HS-5 (cell line): ENCODE measurements at regions not wholly inside any gene's neighbourhood (a gene's known extent, or its start where the extent isn't known, plus 50 kb on each side); places are given as distances from the start of the nearest gene placed in this dataset.
"Not testable (repeated sequence)": the region's sequence is repeated elsewhere in the genome, so short reads cannot be mapped to it uniquely, and the experiment has no call there.

Experiments used
- DNase-seq: peaks from one replicate; pipeline ENCODE4 v3.0.0-alpha.2; 2012; ENCODE audit warnings: low read depth

- no peak for DNase-seq
These were observed 102.3 kb upstream of the LARP1 start for GRCh38 chr5:154652746-154653417.

DNA sequence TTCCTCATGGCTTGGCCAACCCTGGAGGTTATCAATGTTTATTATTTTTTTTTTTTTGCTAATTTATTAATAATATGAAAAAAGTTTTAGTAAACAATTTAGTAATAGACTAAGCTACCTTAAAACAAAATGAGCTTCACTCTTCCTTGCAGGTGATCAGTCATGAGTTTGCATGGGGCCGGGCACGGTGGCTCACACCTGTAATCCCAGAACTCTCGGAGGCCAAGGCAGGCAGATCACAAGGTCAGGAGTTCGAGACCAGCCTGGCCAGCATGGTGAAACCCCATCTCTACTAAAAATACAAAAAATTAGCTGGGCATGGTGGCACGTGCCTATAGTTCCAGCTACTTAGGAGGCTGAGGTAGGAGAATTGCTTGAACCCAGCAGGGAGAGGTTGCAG is 103.4 kb upstream of the LARP1 start:
- not testable (repeated sequence) for DNase-seq

DNA sequence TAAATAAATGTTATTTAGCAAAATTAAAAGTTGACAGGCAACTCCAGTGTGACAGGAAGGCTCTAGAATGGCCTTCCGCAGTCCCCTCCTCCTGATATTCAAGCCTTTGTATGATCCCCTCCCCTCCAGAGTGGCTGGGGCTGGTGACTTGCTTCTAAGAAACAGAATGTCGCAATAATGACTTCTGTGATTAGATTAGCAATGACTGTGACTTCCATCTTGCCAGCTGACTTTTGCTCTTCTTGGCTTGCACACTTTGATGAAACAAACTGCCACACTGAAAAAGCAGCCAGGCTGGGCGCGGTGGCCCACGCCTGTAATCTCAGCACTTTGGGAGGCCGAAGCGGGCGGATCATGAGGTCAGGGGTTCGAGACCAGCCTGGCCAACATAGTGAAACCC is 106.5 kb upstream of the LARP1 start:
- no peak for DNase-seq

- DNase-seq: no peak
These were observed 106.9 kb upstream of the LARP1 start for GRCh38 chr5:154648229-154648628.

DNA sequence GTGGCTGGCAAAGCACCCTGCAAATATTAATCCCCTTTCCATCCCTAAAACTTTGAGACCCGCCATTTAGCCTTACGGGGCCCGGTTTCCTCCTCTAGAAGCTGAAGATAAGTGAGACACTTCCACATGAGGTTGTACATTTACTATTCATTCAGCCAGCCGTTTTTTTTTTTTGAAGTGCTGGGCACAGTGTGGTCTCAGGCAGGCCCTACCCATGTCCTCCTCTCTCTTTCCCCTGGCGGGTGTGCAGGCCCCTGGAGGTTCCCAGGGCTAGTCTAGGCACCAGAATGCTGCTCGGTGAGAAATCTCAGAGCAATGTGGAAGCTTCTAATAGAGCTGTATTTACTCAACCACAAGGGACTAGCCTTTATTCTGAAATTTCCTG is 107.4 kb upstream of the LARP1 start:
- DNase-seq: no peak

GRCh38 chr5:154647114-154647760 is 107.9 kb upstream of the LARP1 start:
- no peak for DNase-seq

DNA sequence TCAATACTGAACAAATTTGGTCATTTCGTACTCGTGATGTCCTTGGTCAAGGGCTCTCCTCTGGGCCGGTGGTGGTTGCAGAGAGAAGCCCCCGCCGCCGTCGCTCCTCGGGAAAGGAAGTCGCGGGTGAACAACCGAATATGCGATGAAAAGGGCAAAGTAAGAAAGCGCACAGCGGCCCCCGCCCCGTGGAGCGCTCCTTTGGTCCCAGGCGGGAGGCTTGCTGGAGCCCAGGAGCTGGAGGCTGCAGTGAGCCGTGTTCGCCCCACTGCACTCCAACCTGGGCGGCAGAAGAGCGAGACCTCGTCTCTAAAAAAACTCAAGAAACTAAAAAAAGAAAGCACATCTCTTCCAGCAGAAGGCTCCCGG is 108.4 kb upstream of the LARP1 start:
- DNase-seq: no peak

GRCh38 chr5:154644745-154645411 is 110.3 kb upstream of the LARP1 start:
- no peak for DNase-seq

- no peak for DNase-seq
These were observed 112.5 kb upstream of the LARP1 start for GRCh38 chr5:154642499-154643245.

GRCh38 chr5:154640213-154640831 is 114.9 kb upstream of the LARP1 start:
- not testable (repeated sequence) for DNase-seq

- not testable (repeated sequence) for DNase-seq
These were observed 118.4 kb upstream of the LARP1 start for GRCh38 chr5:154636786-154637185.

GRCh38 chr5:154636271-154636670 is 118.9 kb upstream of the LARP1 start:
- DNase-seq: not testable (repeated sequence)

DNA sequence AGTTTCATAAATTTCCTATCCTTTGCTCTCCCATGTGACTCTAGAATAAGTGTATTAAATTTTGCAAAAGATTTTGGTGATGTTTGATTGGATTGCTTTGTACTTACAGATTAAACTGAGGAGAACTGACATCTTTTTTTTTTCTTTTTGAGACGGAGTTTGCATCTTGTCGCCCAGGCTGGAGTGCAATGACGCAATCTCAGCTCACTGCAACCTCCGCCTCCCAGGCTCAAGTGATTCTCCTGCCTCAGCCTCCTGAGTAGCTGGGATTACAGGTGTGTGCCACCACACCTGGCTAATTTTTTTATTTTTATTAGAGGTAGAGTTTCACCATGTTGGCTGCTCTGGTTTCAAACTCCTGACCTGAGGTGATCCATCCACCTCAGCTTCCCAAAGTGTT is 121.4 kb upstream of the LARP1 start:
- not testable (repeated sequence) for DNase-seq

GRCh38 chr5:154631141-154631540 is 124.0 kb upstream of the LARP1 start:
- DNase-seq: no peak

DNA sequence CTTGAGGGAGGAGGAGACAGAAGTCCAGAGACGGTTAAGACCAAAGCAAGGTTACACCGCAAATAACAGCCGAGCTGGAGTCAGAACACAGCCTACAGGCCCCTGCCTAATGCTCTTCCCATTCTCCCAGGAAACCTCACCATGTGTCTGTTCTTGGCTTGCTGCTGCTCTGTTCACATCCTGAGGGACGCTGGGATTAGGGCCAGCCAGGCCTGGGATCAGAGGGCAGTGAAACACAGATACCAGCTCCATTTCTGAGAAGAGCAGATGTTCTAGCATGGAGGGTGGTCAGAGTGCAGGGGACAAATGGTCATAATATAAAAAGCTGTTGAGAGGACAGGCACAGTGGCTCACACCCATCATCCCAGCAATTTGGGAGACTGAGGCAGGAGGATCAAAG is 124.8 kb upstream of the LARP1 start:
- no peak for DNase-seq

GRCh38 chr5:154628685-154629084 is 126.5 kb upstream of the LARP1 start:
- DNase-seq: no peak

DNA sequence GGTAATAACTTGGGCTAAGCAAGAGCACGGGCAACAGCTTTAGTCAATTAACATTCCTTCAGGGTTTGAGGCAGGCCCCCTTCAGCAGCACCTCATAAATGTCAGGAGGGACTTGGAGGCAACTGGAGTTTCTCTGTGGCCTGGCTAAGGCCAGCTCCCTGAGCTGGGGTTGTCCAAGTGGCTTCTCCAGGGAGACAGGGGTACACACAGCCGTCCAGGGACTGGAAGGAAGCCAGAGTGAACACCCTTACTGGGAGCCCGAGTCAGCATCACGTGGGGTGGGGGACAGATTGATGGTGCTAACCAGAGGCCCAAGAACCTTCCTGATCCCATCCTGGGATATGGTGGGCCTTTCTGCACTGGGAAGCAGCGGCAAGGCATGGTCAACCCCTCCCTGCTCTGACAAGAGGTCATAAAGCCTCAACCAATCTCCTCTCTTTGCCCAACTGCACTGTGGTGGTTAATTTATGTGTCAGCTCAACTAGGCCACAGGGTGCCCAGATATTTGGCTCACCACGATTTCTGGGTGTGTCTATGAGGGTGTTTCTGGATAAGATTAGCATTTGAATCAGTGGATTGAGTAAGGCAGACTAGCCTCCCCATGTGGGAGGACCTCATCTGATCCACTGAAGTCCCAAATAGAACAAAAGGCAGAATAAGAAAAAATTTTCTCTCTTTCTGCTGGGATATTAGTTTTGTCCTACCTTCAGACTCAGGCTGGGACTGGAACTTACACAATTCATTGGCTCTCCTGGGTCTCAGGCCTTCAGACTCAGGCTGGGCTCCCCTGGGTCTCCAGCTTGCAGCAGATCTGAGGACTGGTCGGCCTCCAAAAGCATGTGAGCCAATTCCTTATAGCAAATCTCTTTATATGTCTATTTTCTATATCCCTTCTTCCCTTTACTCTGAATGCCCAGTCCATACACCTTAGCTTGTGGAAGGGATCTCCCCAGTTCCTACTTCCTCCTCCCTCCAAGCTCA is 127.2 kb upstream of the LARP1 start:
- DNase-seq: no peak

- no peak for DNase-seq
These were observed 128.2 kb upstream of the LARP1 start for GRCh38 chr5:154626876-154627557.

DNA sequence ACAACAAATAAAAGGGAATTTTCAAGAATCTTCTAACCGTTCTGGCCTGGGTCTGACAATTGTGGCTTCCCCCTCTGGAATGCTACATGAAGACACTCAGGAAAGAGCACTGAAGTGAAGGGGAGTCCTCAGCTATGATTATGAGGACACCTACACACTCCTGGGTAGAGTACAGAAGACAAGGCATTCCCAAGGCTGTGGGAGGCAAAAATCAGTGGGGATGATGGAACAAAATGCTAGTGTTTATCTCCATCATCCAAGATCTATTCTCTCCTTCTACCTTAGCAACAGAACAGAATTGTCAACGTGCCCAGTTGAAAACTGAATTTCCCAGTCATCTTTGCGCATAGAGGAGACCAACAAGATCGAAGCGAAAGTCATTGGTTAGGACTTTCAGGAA is 130.1 kb upstream of the LARP1 start:
- no peak for DNase-seq

- DNase-seq: no peak
These were observed 130.8 kb upstream of the LARP1 start for GRCh38 chr5:154624341-154624740.

DNA sequence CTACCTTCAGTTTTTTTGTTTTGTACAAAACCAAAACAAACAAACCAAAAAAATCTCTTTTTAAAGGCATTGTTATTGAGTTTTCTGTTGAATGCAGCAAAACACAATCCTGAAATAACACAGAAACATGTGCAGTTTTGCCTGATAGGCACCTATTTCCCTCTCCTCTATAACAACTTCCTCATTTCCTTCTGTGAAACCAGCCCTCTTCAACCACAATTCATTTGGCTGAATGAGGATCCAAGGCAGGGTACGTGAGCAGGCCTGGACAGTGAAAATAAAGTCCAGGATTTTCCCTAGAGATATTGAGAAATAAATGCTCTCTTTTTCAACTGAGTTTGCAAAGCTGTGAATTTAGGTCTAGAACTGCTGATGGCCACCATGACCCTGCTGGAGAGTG is 134.8 kb upstream of the LARP1 start:
- no peak for DNase-seq
